ENCODE measurements at regions not wholly inside any gene's neighbourhood (a gene's known extent, or its start where the extent isn't known, plus 50 kb on each side); places are given as distances from the start of the nearest gene placed in this dataset.

DNA sequence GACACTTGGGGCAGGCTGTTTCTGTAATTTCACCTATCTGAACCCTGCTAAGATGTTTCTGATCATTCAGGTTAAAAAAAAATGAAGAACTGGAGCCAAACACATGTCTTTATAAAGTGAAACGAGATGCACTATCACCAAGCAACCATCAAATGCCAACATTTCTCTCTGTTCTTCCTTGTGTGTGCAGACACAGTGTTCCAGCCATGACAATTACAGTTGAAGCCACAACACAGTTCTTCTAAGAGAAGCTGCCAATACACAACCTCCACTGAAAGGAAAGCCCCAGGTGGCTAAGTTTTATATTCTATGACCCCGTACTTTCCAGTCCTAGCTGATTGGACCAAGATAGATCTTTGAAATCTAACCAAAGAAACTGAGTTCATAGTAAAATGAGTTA lies 181.8 kb downstream of the RAD51AP2 start:
- TF ChIP-seq, protein P1, sequence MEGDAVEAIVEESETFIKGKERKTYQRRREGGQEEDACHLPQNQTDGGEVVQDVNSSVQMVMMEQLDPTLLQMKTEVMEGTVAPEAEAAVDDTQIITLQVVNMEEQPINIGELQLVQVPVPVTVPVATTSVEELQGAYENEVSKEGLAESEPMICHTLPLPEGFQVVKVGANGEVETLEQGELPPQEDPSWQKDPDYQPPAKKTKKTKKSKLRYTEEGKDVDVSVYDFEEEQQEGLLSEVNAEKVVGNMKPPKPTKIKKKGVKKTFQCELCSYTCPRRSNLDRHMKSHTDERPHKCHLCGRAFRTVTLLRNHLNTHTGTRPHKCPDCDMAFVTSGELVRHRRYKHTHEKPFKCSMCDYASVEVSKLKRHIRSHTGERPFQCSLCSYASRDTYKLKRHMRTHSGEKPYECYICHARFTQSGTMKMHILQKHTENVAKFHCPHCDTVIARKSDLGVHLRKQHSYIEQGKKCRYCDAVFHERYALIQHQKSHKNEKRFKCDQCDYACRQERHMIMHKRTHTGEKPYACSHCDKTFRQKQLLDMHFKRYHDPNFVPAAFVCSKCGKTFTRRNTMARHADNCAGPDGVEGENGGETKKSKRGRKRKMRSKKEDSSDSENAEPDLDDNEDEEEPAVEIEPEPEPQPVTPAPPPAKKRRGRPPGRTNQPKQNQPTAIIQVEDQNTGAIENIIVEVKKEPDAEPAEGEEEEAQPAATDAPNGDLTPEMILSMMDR (IDR thresholded peaks at IDR 0.05; ENCODE audit: low read depth, low read length), result no peak
- DNase-seq (ENCODE audit: extremely low read depth, low read depth), result no peak

DNA sequence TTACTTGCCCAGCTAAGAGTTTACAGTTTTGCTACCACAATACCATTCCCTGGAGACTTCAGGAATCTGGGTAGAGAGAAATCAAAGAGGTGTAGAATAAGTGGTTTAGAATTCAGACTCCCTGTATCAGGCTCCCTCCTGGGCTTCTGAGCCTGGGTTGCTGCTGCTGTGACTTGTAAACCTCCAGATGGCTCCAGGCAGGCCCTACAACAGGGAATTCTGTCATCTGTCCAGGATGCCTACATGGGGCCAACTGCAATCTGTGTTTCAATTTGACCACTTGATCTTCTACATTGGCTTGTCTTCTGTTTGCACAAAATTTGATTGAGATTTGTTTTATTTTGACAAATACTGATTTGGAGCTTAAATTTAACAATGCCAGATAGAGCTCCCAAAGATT lies 183.9 kb downstream of the RAD51AP2 start:
- TF ChIP-seq, protein P1 (IDR thresholded peaks at IDR 0.05; ENCODE audit: low read depth, low read length), result no peak
- no peak for DNase-seq (ENCODE audit: extremely low read depth, low read depth)

DNA sequence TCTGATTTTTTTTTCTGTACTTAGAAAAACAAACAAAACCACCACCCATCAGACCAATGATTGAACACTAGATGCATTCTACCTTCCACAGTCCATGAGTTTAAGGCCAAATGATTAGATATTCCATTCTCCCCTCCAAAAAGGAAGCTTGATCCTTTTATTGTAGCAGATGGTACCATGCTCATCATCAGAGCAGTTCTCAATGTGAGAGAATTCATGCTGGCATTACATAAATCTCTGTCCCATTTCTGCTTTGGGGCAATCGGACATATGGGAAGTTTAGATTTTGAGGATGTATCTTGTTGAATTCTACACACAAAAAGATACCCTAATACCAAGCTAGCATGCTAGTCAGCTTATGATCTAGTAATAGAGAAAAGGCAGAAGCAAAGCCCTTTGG lies 186.6 kb downstream of the RAD51AP2 start:
- no peak for DNase-seq (ENCODE audit: extremely low read depth, low read depth)

DNA sequence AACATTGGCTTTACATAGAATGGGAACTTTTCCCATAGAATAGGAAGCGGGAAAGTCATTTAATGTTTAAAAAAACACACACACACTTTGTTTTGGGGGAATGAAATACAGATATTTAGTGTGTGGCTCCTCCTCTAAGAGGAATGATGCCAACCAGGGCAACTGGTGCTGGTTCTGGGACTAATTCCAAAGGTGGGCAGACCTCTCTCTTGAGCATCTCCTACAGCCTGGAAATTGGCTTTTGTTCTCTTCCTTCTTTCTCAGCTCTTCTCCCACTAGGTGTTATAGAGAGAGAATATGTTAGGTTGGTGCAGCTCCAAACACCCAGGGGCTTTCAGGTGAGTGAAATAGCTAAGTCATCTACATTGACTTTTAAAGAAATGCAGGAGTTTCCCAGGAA lies 190.1 kb downstream of the RAD51AP2 start:
- DNase-seq (ENCODE audit: extremely low read depth, low read depth), result no peak
- TF ChIP-seq, protein P1 (IDR thresholded peaks at IDR 0.05; ENCODE audit: low read depth, low read length), result no peak

More for the DNA sequence above, 186.6 kb downstream of the RAD51AP2 start:
- TF ChIP-seq, protein P1 (IDR thresholded peaks at IDR 0.05; ENCODE audit: low read depth, low read length), result no peak

DNA sequence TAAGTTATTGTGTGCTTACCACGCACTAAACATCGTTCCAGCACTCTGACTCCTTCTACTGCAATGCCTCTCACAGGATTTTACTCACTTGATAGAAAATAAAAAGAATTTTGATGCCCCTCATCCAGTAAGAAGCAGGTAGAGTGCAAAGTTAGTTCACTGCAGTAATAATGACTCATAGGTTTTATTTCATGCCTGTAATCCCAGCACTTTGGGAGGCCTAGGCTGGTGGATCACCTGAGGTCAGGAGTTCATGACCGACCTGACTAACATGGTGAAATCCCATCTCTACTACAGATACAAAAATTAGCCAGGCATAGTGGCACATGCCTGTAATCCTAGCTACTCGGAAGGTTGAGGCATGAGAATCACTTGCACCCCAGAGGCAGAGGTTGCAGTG lies 190.6 kb downstream of the RAD51AP2 start:
- no peak for DNase-seq (ENCODE audit: extremely low read depth, low read depth)
- TF ChIP-seq, protein P1 (IDR thresholded peaks at IDR 0.05; ENCODE audit: low read depth, low read length), result no peak

DNA sequence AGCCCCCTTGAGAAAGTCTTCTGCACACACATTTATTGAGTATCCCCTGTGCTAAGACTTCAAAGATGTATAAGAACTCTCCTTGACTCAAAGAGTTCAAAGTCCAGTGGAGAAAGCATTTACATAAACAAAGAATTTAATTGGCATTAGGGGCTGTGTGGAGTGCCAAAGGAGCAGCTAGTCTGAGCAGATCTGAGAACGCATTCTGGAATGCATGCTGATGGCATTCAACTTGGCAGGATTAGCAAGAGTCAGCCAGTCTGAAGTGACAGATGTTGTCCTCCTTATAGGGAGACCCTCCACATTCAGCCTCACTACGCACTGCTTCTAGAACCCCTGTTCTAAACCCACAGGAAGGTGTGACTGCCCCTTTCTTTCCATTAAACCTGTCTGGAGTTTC lies 191.5 kb downstream of the RAD51AP2 start:
- TF ChIP-seq, protein P1 (IDR thresholded peaks at IDR 0.05; ENCODE audit: low read depth, low read length), result no peak
- no peak for DNase-seq (ENCODE audit: extremely low read depth, low read depth)

DNA sequence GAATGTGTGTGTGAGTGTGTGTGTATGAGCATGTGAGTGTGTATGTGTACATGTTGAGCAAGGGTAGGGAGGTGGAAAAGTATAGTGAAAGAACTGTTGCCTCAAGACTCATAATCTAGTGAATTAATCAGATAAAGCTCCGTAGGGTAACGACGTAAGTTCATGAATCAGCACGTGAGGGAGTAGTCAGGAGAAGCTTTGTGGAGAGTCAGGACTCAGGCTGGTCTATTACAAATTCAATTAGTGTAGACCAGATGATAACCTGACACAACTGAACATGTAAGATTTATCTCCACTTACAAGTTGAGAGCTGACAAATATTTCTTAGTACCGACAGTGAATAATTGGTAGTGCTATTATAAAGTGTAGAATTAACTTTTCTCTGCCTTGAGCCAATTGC lies 194.5 kb downstream of the RAD51AP2 start:
- TF ChIP-seq, protein P1 (IDR thresholded peaks at IDR 0.05; ENCODE audit: low read depth, low read length), result no peak
- no peak for DNase-seq (ENCODE audit: extremely low read depth, low read depth)

All from AG09319 (cell line).